HepG2 (cell line): ENCODE measurements at regions not wholly inside any gene's neighbourhood (a gene's known extent, or its start where the extent isn't known, plus 50 kb on each side); places are given as distances from the start of the nearest gene placed in this dataset.

ENCODE experiments used
- ATF4 ChIP-seq, 2 experiments: fragments of 450-650 bp in 1 of 2; sonication (generic) in 1 of 2; formaldehyde crosslinking; IDR thresholded peaks; 2 replicates each; pipeline versions ENCODE4 v1.5.0 to v1.8.0; 2020 to 2022; ENCODE audit warnings: mild to moderate bottlenecking in 1 of 2, missing genetic modification reagents in 1 of 2
- CREB1 ChIP-seq, 2 experiments: fragments of 450-650 bp in 1 of 2; IDR thresholded peaks; 2 replicates each; pipeline ENCODE4 v1.6.1; 2016 to 2017; ENCODE audit warnings: control low read depth in 1 of 2, mild to moderate bottlenecking in 1 of 2, missing compliant biosample characterization in 1 of 2, missing genetic modification characterization in 1 of 2
- CREM ChIP-seq, 2 experiments: sonication (generic) in 1 of 2; formaldehyde crosslinking in 1 of 2; IDR thresholded peaks; 2 replicates each; pipeline versions ENCODE4 v1.4.0 to v1.6.1; 2016 to 2020; ENCODE audit warnings: antibody characterized with exemption in 1 of 2, mild to moderate bottlenecking in 1 of 2, missing genetic modification reagents in 1 of 2
- MED1 ChIP-seq: sonication (generic); formaldehyde crosslinking; IDR thresholded peaks from 2 replicates; pipeline ENCODE4 v1.4.0; 2020; ENCODE audit warnings: missing genetic modification reagents
- MTA1 ChIP-seq: sonication (generic); formaldehyde crosslinking; IDR thresholded peaks from 2 replicates; pipeline ENCODE4 v1.4.0; 2020; ENCODE audit warnings: missing genetic modification reagents, mild to moderate bottlenecking, borderline replicate concordance
- NFRKB ChIP-seq: fragments of 450-650 bp; IDR thresholded peaks from 2 replicates; pipeline ENCODE4 v1.6.1; 2017
- RARA ChIP-seq: IDR thresholded peaks from 2 replicates; pipeline ENCODE4 v1.6.1; 2016; ENCODE audit warnings: missing genetic modification reagents, missing compliant biosample characterization
- TFDP2 ChIP-seq: sonication (generic); formaldehyde crosslinking; IDR thresholded peaks from 2 replicates; pipeline ENCODE4 v1.4.0; 2020; ENCODE audit warnings: missing genetic modification reagents
- U2AF2 ChIP-seq: fragments of 200-400 bp; formaldehyde crosslinking; IDR thresholded peaks from 2 replicates; pipeline ENCODE4 v1.6.1; 2017; ENCODE audit warnings: low read depth, mild to moderate bottlenecking, low read length
- ZBTB40 ChIP-seq, 2 experiments: fragments of 450-650 bp in 1 of 2; sonication (generic) in 1 of 2; formaldehyde crosslinking in 1 of 2; IDR thresholded peaks; 2 replicates each; pipeline versions ENCODE4 v1.6.1 to v1.8.0; 2016 to 2022; ENCODE audit warnings: antibody characterized with exemption in 1 of 2, mild to moderate bottlenecking in 1 of 2, missing genetic modification reagents in 1 of 2
- ZFP90 ChIP-seq: sonication (generic); formaldehyde crosslinking; IDR thresholded peaks from 2 replicates; pipeline ENCODE4 v1.8.0; 2022; ENCODE audit warnings: missing genetic modification reagents, mild to moderate bottlenecking, inconsistent platforms, borderline replicate concordance
- ZNF367 ChIP-seq: sonication (generic); formaldehyde crosslinking; IDR thresholded peaks from 2 replicates; pipeline ENCODE4 v1.4.0; 2020; ENCODE audit warnings: missing genetic modification reagents, borderline replicate concordance
- ZNF569 ChIP-seq: sonication (generic); formaldehyde crosslinking; IDR thresholded peaks from 2 replicates; pipeline ENCODE4 v1.5.0; 2020; ENCODE audit warnings: mild to moderate bottlenecking, missing genetic modification reagents, moderate library complexity, borderline replicate concordance
- ZNF713 ChIP-seq: sonication (generic); formaldehyde crosslinking; IDR thresholded peaks from 2 replicates; pipeline ENCODE4 v1.4.0; 2020; ENCODE audit warnings: mild to moderate bottlenecking, missing genetic modification reagents
- ZXDC ChIP-seq: sonication (generic); formaldehyde crosslinking; IDR thresholded peaks from 2 replicates; pipeline ENCODE4 v1.5.0; 2020; ENCODE audit warnings: mild to moderate bottlenecking, missing genetic modification reagents

GRCh38 chr5:29780401-29780800 lies 1413.1 kb upstream of the CDH6 start (continued):
- no peak for TF ChIP-seq TFDP2 (CRISPR knock-in tag)
- no peak for TF ChIP-seq MTA1 (CRISPR knock-in tag)
- no peak; a peak in 1 of 4 replicates for TF ChIP-seq ATF4 (CRISPR knock-in tag; IDR thresholded peaks at IDR 0.05)
- TF ChIP-seq ZFP90 (CRISPR knock-in tag) = no peak
- peak; percentile 86 for TF ChIP-seq CREM (IDR thresholded peaks at IDR 0.05)
- no peak for TF ChIP-seq CREM (CRISPR knock-in tag; IDR thresholded peaks at IDR 0.05)
- no peak for TF ChIP-seq ZBTB40 (IDR thresholded peaks at IDR 0.05)
- no peak for TF ChIP-seq ZBTB40 (CRISPR knock-in tag; IDR thresholded peaks at IDR 0.05)
- no peak for TF ChIP-seq ZNF367
- TF ChIP-seq U2AF2 = no peak
- peak; percentile 32; the same call in 1 of the 2 replicates for TF ChIP-seq MED1 (CRISPR knock-in tag)
- no peak for TF ChIP-seq ZNF713 (CRISPR knock-in tag)
- no peak for TF ChIP-seq NFRKB
- no peak for TF ChIP-seq CREB1 (IDR thresholded peaks at IDR 0.05)
- TF ChIP-seq CREB1 (CRISPR knock-in tag; IDR thresholded peaks at IDR 0.05) = no peak
- TF ChIP-seq ZNF569 (CRISPR knock-in tag) = no peak
- peak; percentile 42 for TF ChIP-seq RARA (CRISPR knock-in tag)
- TF ChIP-seq ZXDC (CRISPR knock-in tag) = no peak
